ENCODE measurements at regions not wholly inside any gene's neighbourhood (a gene's known extent, or its start where the extent isn't known, plus 50 kb on each side); places are given as distances from the start of the nearest gene placed in this dataset.

- DNase-seq, result no peak
- H3K36me3 ChIP-seq, result no peaks in the 10 kb centered on the region
- no peaks in the 10 kb centered on the region for H3K4me1 ChIP-seq
- H3K27ac ChIP-seq, result no peak overlapping the region
- TF ChIP-seq CTCF (IDR thresholded peaks at IDR 0.05), result no peak
- H3K27me3 ChIP-seq, result no peaks in the 10 kb centered on the region
- no peak overlapping the region for H3K9ac ChIP-seq (ENCODE audit: low read depth in 2 of 2, low read length in 2 of 2)
- H3K9me3 ChIP-seq, result no peaks in the 10 kb centered on the region
- H3K4me3 ChIP-seq, result no peak overlapping the region
- intact Hi-C loops (cut with DNase I), result no loop called here
These were observed 258.1 kb upstream of the EDIL3 start for GRCh38 chr5:84642795-84643194.

DNA sequence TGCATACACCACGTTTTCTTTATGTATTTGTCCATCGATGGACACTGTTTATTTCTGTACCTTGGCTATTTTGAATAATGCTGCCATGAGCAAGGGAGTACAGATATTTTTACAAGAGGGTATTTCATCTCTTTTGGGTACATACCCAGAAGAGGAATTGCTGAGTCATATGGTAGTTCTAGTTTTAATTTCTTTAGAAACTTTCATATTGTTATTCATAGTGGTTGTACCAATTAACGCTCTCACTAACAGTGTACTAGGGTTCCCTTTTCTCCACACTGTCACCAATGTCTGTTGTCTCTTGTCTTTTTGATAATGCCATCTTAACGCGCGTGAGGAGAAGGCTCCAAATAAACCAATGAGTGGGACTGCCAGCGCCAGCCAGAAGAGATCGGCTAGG is 257.6 kb upstream of the EDIL3 start:
- Histone ChIP-seq H3K4me3 (no peak overlapping the region), H3K9ac (ENCODE audit: low read depth in 2 of 2, low read length in 2 of 2) (no peak overlapping the region), H3K9me3 (no peaks in the 10 kb centered on the region), H3K27ac (no peak overlapping the region), H3K4me1 (no peaks in the 10 kb centered on the region), H3K36me3 (no peaks in the 10 kb centered on the region), H3K27me3 (no peaks in the 10 kb centered on the region)
- DNase-seq, result no peak
- intact Hi-C loops (cut with DNase I), result no loop called here
- TF ChIP-seq CTCF (IDR thresholded peaks at IDR 0.05), result no peak

- no peaks in the 10 kb centered on the region for H3K27me3 ChIP-seq
- intact Hi-C loops (cut with DNase I), result no loop called here
- no peak for TF ChIP-seq CTCF (IDR thresholded peaks at IDR 0.05)
These were observed 253.1 kb upstream of the EDIL3 start for GRCh38 chr5:84637662-84638375.

GRCh38 chr5:84635235-84636055 is 250.8 kb upstream of the EDIL3 start:
- no peak for DNase-seq
- Histone ChIP-seq H3K27ac (no peak overlapping the region), H3K9me3 (no peaks in the 10 kb centered on the region), H3K27me3 (no peaks in the 10 kb centered on the region), H3K4me1 (no peaks in the 10 kb centered on the region), H3K36me3 (no peaks in the 10 kb centered on the region), H3K9ac (ENCODE audit: low read depth in 2 of 2, low read length in 2 of 2) (no peak overlapping the region), H3K4me3 (no peak overlapping the region)
- no peak for TF ChIP-seq CTCF (IDR thresholded peaks at IDR 0.05)
- intact Hi-C loops (cut with DNase I), result no loop called here

More at GRCh38 chr5:84637662-84638375, 253.1 kb upstream of the EDIL3 start:
- no peak for DNase-seq
- no peak overlapping the region for H3K27ac ChIP-seq
- H3K4me3 ChIP-seq, result no peak overlapping the region
- no peaks in the 10 kb centered on the region for H3K36me3 ChIP-seq
- H3K4me1 ChIP-seq, result no peaks in the 10 kb centered on the region
- H3K9me3 ChIP-seq, result no peaks in the 10 kb centered on the region
- H3K9ac ChIP-seq (ENCODE audit: low read depth in 2 of 2, low read length in 2 of 2), result no peak overlapping the region

DNA sequence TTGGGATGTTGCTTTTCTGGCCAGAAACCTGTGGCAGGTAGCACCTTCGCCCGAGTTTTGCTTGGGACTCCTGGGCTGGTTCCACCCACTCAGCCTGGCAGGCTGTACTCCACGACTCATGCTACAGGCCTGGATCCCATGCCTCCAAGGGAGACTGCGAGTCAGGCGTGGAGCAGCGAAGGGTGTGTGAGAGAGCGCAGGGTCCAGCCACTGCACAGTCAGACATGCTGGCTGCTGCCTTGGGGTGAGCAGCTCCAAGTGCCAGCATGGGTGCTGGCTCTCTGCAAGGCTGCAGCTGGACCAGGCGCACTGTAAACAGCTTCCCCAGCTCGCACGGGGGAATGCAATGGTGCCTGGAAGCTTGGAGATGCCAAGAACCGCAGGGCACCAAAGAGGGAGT is 249.6 kb upstream of the EDIL3 start:
- Histone ChIP-seq H3K4me3 (no peak overlapping the region), H3K9ac (ENCODE audit: low read depth in 2 of 2, low read length in 2 of 2) (no peak overlapping the region), H3K4me1 (no peaks in the 10 kb centered on the region), H3K27ac (no peak overlapping the region), H3K9me3 (no peaks in the 10 kb centered on the region), H3K27me3 (no peaks in the 10 kb centered on the region), H3K36me3 (no peaks in the 10 kb centered on the region)
- no peak for DNase-seq
- intact Hi-C loops (cut with DNase I), result no loop called here
- no peak for TF ChIP-seq CTCF (IDR thresholded peaks at IDR 0.05)
